ENCODE measurements at regions not wholly inside any gene's neighbourhood (a gene's known extent, or its start where the extent isn't known, plus 50 kb on each side); places are given as distances from the start of the nearest gene placed in this dataset.
"Not testable (repeated sequence)": the region's sequence is repeated elsewhere in the genome, so short reads cannot be mapped to it uniquely, and the experiment has no call there.

DNA sequence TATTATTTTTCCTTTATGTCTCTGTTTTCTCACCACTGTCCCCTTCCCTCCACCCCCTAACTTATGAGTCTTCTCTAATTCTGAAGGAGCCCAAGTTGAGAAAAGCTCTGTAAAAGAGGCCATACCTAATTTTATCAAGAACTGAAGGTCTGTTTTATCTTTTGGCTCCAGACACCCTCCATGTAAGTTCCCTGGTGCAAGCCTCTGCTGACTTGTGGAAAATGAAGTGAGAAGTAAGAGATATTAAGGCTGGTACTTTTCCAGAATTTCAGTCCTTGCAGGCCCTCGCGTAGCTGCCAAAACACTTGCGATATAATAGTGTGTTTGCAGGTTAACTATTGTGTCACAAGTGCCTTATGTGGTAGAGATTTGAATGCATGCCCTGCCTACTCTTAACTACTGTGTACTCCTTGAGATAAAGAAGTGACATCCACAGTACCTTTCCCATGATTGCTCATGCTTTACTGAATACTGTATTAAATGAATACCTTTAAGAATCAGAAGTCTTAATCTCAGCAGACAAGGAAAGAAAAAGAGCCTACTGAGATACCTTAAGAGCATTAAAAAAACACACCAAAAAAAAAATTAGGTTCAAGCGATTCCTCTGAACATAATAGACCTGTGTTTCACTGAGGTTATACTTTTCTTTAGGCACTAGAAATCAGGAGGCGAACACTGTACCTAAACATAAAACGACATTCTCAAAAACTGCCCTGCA, 143.6 kb upstream of the ZNF184 start:
- no peak for DNase-seq

DNA sequence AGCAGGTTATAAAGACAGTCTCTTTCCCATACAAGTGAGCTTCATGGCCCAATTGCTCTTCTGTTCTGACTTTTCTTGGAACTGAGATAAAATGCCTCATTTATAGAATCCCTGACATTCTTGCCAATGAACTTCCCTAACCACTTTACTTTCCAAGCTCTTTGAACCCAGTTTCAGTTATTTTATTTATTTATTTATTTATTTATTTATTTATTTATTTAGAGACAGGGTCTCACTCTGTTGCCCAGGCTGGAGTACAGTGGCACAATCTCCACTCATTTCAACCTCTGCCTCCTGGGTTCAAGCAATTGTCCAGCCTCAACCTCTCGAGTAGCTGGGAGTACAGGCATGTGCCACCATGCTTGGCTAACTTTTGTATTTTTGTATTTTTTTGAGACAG, 138.5 kb upstream of the ZNF184 start:
- no peak for DNase-seq

DNA sequence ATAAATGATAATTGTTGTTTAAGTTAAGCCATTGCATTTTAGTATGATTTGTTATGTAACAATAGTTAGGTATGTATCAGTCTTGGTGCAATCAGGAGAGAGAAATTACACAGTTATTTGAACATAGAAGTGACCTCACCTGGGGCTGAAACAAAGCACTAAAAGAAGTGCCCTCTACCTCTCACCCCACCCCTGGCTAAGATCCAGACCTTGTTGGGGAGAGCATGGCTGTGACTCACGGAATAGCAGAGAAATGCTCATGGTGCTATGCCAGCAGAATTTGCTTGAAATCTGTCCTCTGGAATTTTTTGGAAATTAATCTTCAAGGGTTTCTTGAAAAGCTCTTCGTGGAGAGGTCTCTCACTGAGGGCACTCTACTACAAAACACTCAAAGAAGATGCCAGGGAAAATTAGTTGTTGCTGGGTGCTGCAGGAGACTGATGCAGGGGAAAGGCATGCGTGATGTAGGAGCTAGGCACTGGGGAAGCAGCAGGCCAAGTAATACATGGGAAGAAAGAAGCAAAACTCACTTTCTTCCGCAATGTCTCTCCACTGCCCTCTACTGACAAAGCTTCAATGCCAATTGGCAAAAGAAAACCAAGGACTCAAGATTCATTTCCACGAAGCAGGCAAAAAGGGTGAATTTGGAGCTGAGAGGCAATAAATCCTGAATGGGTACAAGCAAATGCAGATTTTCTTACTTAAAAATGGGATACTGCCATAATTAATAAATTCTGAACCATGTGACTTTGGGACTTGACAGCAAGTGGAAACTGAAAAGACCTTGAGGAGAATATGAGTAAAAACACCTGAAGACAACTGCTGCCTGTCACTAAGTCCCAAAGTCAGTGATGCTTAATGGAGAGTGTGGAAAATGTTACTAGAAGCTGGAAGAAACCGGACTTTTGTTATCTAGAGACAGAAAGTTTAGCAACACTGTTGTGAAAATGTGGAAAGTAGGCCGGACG, 136.3 kb upstream of the ZNF184 start:
- no peak for DNase-seq

DNA sequence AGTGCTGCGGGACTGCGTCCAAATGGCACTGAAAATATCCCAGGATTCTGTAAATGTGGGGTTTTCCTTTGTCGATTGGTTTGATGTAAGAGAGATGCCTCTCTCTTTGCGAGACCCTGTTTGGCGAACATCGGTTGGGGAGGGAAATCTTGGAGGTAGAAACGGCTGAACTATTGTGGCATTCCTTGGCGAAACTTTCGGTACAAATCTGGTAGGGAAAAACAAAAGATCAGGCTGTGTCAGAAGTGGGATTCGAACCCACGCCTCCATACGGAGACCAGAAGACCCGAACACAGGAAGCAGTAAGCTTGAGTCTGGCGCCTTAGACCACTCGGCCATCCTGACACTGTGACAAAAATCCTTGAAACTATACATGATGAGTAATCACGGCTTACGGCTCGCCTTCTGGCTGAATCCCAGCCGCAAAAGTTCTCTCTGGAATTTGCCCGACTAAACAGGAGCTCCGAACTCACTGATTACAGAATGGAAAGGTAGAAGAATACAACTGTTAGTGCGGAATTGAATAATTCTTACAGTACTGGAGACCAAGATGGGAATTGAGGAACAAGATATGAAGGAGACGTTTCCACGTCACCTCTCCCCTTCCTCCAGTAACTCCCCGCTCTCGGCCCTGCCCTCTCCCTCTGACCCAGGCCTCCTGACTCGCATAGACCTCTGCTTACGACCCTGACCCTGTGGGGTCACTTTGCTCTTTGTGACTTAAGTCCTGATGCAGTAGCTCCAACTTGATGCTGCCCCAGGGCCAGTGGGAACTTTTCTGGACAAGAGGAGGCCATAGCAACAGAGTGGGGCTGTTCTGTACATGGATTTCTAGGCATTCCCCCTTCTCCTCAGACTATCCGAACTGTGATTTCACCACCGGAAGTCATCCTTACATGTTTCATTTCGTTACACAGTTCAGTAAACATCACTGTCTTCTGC, 132.8 kb upstream of the ZNF184 start:
- DNase-seq = no peak

DNA sequence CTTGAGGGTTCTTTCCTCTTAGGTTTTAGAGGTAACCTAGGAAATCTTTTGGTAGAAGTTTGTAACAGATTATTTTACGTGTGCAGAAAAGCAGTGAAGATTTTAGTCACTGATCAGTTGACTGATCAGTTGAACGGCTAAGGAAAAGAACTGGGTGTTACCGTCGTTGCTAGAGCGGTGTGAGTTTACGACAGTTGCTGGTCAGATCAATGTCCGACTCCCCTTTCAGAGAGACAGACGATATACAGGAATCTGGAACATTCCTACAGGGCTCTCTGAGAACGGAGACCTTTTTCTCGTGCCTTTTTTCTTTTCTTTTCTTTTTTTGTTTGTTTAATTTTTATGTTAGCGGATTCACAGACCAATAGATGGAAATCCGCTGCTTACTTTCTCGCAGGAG, 132.1 kb upstream of the ZNF184 start:
- no peak for DNase-seq

DNA sequence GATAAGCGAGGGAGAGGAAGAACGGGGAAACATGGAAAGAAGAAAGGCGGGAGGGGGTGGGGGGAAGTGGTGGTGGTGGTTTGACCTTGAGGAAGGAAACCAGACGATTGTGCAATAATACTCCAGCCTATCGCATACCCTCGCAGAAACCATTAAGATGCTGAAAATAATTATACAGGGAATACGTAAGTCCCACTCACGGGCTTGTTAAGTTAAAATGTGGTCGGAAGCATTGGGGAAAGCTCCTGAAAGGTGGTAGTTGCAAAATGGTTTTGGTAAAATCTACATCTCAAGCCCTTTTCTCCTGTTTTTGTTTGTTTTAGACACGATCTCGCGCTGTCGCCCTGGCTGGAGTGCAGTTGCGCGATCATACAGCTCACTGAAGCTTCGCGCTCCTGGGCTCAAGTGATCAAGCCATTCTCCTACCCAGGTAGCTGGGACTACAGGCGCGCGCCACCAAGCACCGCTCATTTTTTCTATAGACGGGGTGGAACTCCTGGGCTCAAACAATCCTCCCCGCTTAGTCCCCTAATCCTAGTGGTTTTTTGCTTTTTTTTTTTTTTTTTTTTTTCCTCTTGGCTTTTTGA, 128.9 kb upstream of the ZNF184 start:
- no peak for DNase-seq

DNA sequence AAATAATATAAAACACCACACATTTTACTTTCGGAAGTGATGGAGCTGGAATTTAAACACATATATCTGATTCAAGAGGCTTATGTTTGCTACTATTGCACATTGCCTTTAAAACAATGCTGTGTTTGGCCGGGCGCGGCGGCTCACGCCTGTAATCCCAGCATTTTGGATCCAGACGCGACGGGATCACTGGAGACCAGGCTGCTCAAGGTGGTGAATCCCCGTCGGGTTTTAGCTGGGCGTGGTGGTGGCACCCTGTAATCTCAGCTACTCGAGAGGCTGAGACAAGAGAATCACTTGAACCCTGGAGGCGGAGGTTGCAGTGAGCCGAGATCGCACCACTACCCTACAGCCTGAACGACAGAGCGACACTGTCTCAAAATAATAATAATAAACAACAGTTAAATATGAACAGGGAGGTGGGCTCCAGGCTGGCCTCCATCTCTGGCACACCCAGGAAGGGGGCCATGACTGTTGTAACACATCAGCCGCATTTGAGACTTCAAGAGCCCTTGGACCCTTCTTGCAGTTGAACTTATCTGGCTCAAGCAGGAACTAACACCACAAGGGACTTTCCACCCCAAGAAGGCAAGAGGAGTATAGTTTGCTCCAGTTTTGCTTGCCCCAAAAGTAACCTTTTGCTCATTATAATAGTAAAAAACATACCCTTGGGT, 127.1 kb upstream of the ZNF184 start:
- no peak for DNase-seq

DNA sequence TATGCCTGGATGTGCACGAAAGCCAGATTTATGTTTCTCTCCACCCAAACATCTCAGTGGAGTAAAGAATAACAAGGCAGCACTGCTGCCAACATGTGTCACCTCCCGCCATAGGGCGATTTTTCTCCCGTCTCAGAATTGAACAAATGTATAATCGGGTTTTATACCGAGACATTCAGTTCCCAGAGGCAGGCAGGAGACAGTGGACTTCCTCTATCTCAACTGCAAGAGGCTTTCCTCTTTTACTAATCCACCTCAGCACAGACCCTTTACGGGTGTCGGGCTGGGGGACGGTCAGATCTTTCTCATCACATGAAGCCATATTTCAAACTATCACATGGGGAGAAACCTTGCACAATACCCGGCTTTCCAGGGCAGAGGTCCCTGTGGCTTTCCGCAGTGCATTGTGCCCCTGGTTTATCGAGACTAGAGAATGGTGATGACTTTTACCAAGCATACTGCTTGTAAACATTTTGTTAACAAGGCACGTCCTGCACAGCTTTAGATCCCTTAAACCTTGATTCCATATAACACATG, 124.2 kb upstream of the ZNF184 start:
- not testable (repeated sequence) for DNase-seq

DNA sequence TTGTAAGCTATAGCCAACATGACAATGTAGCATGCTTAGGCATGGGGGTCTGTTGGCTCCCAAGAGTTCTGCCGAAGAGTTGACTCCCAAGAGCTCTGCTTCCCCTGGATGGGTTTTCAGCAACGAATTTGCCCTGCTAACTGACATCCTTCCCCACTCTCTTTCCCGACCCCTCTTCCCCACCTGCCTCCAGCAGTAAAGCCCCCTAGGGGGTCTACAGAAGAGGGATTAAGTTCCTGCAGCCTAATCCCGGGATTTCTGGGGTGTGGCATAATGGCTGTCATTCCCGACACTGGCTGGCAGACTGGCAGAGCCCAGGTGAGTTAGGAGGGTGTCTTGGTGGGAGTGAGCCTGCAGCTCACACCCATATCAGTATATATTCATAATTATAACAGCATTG, 121.0 kb upstream of the ZNF184 start:
- DNase-seq = no peak

DNA sequence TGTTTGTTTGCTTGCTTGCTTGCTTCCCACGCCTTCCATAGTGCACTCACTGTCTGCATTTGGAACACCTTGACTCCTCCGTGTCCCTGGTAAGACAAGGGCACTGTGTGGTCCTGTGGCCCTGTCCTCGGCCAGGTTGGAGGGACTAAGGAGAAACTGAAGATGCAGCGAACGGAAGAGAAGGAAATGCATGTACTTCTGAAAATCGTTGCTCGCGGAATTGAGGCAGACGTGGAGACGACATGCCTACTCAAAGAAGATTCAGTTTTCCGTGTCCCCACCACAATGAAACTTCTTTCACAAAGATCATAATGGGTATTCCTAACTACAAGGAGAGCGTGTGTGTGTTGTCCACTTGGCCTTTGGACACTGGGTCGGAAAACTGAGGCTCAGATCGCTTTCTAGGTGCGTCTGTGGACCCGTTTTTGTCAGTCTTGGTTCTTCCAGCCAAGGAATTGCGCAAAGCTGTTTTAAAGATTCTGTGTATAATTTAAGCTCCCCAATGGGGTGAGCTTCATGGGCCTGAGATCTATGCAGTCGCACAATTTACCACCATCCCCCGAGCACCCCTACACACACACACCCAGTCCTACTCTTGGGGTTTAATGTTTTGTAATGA, 120.4 kb upstream of the ZNF184 start:
- DNase-seq = no peak

DNA sequence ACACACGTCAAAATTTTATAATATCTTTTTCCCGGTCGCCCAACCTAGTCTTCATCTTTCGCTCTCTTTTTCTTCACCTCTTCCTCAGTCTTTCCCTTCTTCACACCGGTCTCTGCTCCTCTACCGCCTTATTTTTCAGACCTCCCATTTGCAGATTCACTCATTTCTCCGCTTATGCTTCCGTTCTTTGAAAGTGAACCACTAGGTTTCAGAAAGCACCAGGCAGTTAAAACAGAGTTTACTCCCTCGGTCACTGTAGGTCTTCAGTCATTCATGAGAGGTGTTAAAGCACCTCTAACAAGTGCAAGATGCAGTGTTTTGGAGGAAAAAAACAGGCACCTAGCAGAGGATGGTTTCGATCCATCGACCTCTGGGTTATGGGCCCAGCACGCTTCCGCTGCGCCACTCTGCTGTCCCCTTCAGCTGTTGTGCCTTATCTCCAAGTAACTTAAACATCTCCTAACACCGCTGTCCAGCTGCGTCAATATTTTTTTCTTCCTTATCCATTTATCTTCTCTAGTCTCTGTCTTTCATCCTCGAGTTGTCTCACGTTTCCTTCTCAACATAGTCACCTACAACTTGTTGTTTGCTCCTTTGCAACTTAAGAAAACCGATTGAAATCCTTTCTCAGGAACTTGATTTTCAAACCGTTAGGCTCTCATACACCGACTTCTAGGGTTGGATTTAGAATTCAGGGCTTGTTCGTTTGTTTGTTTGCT, 119.7 kb upstream of the ZNF184 start:
- DNase-seq = peak; percentile 9

DNA sequence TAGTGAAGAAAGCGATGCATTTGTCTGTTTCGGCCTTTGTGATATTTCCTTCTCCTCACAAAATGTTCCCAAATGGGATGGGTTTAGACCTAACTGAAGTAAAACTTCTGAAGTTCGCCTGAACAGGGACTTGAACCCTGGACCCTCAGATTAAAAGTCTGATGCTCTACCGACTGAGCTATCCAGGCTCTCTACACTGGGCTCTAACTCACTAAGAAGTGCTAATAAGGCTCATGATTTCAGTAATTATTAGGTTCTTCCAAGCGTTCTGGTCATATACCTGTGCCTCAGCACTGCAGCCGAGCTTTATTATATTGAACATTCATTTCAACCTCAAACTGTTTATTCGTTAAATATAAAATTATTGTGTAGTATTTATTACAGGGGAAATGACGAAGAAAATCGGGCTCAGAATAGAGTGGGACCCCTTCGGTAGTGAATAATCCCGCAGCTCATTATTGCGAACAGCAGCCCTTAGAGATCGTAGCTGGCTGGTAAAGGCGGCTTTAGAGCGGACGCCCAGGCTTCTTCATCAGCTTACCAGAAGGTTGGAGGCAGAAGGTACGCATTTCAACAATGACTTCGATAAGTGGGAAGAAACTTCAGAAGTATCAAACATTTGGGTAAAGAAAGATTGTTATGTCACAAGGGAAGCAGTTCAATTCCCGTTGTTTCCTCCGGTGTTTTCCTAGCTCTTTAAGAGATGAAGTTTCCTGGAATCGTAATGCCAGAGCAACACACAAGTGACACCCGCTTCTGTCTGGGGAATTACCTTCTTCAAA, 119.0 kb upstream of the ZNF184 start:
- DNase-seq = no peak

DNA sequence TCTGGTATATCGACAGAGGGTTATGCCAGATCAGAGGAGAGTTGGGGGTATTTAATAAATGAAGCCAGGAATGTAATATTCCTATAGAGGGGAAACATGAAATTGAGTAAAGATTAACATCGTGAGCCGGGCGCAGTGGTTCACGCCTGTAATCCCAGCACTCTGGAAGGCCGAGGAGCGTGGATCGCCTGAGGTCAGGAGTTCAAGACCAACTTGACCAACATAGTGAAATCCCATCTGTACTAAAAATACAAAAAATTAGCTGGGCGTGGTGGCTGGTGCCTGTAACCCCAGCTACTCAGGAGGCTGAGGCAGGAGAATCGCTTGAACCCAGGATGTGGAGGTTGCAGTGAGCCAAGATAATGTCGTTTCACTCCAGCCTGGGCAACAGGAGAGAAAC, 112.4 kb upstream of the ZNF184 start:
- not testable (repeated sequence) for DNase-seq

DNA sequence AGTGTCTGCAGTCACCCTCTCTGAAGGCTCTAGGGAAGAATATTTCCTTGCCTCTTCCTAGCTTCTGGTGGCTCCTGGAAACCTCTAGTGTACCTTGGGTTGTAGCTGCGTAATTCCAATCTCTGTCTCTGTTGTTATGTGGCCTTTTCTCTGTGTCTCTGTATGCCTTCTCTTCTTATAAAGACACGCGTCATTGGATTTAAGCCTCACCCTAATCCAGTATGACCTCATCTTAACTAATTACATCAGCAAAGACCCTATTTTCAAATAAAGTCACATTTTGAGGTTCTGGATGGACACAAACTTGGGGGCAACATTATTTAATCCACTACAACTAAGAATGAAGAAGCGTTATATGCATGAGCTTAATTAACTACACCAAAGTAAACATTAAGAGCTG, 111.4 kb upstream of the ZNF184 start:
- DNase-seq = no peak

DNA sequence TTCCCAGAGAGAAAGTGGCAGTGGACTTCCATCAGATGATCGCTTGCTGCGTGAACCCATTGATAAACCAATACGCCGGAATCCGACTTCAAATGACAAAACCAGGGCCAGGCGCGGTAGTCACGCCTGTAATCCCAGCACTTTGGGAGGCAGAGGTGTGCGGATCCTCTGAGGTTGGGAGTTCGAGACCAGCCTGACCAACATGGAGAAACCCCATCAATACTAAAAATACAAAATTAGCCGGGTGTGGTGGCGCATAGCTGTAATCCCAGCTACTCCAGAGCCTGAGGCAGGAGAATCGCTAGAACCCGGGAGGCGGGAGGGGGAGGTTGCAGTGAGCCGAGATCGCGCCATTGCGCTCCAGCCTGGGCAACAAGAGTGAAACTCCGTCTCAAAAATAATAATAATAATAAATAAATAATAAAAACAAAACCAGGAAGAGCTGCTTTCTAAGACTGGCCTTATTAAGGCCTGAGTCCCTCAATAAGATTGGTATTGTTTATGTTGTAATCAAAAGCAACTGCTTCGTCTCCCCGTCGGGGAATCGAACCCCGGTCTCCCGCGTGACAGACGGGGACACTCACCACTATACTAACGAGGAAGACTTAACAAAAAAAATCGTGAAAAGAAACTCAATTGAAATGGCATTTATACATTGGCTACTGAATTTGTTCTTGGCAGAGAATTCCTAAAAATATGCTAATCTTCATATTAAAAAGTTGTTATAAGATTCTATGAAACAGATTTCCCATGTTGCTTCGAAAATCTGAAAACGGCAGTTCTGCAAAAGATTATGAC, 110.2 kb upstream of the ZNF184 start:
- no peak for DNase-seq

DNA sequence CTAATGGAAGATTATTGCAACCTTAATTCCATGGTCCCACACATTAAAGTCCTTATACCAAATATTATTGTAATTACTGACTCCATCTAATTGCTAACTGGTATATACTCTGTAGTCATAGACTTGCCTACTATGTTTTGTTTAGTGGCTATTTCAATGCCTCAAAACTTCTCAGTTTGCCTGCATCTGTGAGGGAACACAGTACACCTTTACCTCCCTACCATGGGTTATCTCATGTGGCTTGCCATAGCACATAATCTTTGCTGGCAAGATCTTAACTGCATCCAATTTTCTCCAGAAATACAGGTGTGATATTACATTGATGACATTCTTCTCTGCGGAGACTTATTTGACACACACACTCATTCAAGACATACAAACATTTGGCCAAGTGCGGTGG, 107.1 kb upstream of the ZNF184 start:
- DNase-seq = no peak

DNA sequence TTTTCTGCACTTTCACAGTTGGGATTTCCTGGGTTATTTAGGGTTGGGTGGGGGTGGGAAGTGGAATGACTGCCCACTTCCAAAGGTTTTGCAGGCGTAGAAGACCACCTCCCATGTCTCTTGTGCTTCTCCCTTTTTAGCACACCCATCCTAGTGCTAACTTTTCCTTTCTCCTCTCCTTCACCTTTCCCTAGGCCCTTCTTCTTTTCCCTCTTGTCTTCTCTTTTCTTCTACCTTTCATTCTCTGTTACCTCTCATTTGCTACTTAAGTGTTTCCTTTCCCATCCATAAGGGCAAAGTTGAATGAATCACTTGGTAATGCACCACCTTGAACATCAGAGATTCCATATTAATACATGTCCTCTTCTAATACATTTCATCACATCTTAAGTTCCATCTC, 105.0 kb upstream of the ZNF184 start:
- no peak for DNase-seq

DNA sequence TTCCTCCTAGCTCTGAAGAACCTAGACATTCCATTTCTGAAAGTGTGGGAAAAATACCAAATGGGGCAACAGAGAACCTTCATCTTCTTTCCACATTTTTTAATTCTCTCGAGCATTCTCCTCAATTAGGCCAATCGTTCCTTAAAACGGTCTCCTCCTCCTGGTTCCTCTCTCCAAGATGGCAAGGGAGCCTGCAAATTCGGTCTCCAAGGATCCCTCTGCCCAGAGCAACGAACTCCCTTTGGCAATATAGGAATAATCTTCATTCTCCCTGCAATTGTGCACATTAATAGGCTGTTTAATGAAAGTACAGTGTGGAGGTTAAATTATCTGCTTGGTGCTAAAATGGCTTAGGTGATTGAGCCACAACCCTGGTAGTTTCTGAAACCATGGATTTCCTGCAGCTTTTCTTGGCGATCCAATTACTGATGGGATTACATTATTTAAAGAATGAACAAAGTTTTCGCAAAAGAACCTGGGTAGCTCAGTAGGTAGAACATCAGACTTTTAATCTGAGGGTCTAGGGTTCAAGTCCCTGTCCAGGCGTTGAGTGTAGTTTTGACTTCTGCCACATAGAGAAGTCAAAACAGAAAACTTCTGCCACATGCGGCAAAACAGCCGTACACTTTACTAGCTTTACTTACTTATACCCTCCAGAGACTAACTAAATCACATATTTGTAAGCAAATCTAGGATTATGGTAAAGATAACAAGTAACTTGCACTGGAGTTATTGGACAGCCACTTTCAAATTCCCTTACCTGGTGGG, 102.9 kb upstream of the ZNF184 start:
- no peak for DNase-seq

Measured in NCI-H510A (cell line).